ENCODE measurements at regions not wholly inside any gene's neighbourhood (a gene's known extent, or its start where the extent isn't known, plus 50 kb on each side); places are given as distances from the start of the nearest gene placed in this dataset.

- no peak for TF ChIP-seq CTCF (conservative IDR thresholded peaks at IDR 0.05; ENCODE audit: low read depth, low read length)
- no peak for TF ChIP-seq EZH2 (IDR thresholded peaks at IDR 0.05; ENCODE audit: borderline replicate concordance, low read depth, low read length, poor library complexity, severe bottlenecking)
Measured at GRCh38 chr12:91566328-91567099, 383.9 kb upstream of the DCN start.

All from A673 (cell line).